Heart right ventricle (tissue), 16 donors: ENCODE measurements at regions not wholly inside any gene's neighbourhood (a gene's known extent, or its start where the extent isn't known, plus 50 kb on each side); places are given as distances from the start of the nearest gene placed in this dataset.

Experiments
- ATAC-seq, 8 donors: fragments of 200-7000 bp; cut with Tn5 transposase; one replicate each; pipeline ENCODE4 v1.9.1; 2020; ENCODE audit warnings: mild to moderate bottlenecking in 8 of 8, moderate library complexity in 8 of 8, moderate number of reproducible peaks in 1 of 8
- DNase-seq, 2 donors: peaks; one replicate each; pipeline ENCODE4 v3.0.0-alpha.2; 2020
- H3K27ac ChIP-seq, 10 donors: fragments of 200-600 bp; sonication (generic) in 2 of 10; one replicate each; pipeline versions ENCODE4 v1.5.0 to v1.8.0; 2020 to 2022; ENCODE audit warnings: mild to moderate bottlenecking in 3 of 10
- H3K27me3 ChIP-seq, 7 donors: fragments of 200-600 bp; one replicate each; pipeline ENCODE4 v1.8.0; 2021 to 2022; ENCODE audit warnings: mild to moderate bottlenecking in 2 of 7
- H3K36me3 ChIP-seq, 9 donors: fragments of 200-600 bp; sonication (generic) in 1 of 9; one replicate each; pipeline versions ENCODE4 v1.5.0 to v1.8.0; 2020 to 2022; ENCODE audit warnings: mild to moderate bottlenecking in 2 of 9
- H3K4me1 ChIP-seq, 9 donors: fragments of 200-600 bp; sonication (generic) in 1 of 9; one replicate each; pipeline versions ENCODE4 v1.5.0 to v1.8.0; 2020 to 2022; ENCODE audit warnings: mild to moderate bottlenecking in 4 of 9
- H3K4me3 ChIP-seq, 10 donors: fragments of 200-600 bp; sonication (generic) in 2 of 10; one replicate each; pipeline versions ENCODE4 v1.5.0 to v1.8.0; 2020 to 2022; ENCODE audit warnings: mild to moderate bottlenecking in 7 of 10, moderate library complexity in 2 of 10
- H3K9me3 ChIP-seq, 11 donors: fragments of 200-600 bp in 10 of 11; sonication (generic) in 2 of 11; one replicate each; pipeline versions ENCODE4 v1.5.0 to v1.8.0; 2013 to 2022; ENCODE audit warnings: mild to moderate bottlenecking in 2 of 11, control low read depth in 1 of 11, moderate library complexity in 1 of 11
- WGBS, 2 donors: extraction: QIAGEN DNeasy Blood & Tissue Kit; methylation state at CpG; one replicate each; pipeline ENCODE4 v1.1.7; 2013; ENCODE audit warnings: inconsistent platforms in 1 of 2; 5-methylcytosine and 5-hydroxymethylcytosine counted together
- intact Hi-C, 10 donors: fragments of 100-400 bp; cut with DNase I; formaldehyde crosslinking; loops; one replicate each; pipeline versions ENCODE4 v1.11.1 to v1.14.2; 2022
- TF ChIP-seq, protein P1 (sequence below), 9 donors: fragments of 200-600 bp; sonication (generic) in 2 of 9; IDR thresholded peaks; one replicate each; pipeline versions ENCODE4 v1.5.0 to v1.8.0; 2021 to 2022; ENCODE audit warnings: antibody characterized with exemption in 9 of 9, mild to moderate bottlenecking in 5 of 9, moderate library complexity in 1 of 9
- donor health status: Arrhythmogenic right ventricular cardiomyopathy.
- donor health status: ischemic (EF 13 %, LVEDD 7.1; RV severe dilation, severe dysfunction).
- donor health status: healthy with polysubstance abuse.
- donor health status: DM: no; HTN: yes; CAD: no.
- donor health status: DM: no; HTN: no; CAD: no.
- donor health status: ischemic (EF 25% LVEDD 6.9; RV normal size, moderate dysfunction).
- donor health status: ischemic (EF 25% LVEDD 5.7; RV mildly dilated, moderate dysfunction).
- donor health status: healthy.
- donor health status: DM: yes; HTN: yes; CAD: no.
- donor health status: Ischemic cardiomyopathy.
- donor health status: ischemic (EF 35%, LVEDD 5.7; RV mildly dilated, moderate dysfunction).
- donor health status: nonischemic (EF 11% LVEDD 7.7; RV severe dilation, severe dysfunction).
- donor health status: DM: yes; HTN: yes; CAD: no.
- donor health status: PGD.
- donor health status: ischemic (EF 29% LVEDD 5.4; RV normal size, mild dysfunction).
- donor health status: nonischemic (EF 23%, LVEDD 6.1; RV moderate dilation, normal function).

DNA sequence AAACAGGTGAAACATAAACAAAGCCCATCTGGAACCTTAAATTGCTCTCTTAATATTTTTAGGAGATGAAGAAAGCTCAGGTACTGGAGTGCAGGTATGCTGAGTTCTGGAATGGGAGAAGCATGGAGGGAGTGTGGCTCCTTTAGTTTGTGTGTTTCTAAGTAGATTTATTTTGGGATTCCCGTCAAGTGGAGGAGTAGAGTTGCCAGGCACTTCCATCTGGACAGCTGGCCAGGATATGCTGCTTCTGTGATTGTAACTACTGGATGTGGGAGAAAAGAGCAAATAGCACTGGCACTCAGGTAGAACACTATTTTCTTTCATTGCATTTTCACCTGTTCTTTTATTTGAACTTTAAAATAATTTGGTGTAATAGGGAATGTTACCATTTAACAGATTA is 182.3 kb upstream of the MAST4 start:
- TF ChIP-seq, protein P1, sequence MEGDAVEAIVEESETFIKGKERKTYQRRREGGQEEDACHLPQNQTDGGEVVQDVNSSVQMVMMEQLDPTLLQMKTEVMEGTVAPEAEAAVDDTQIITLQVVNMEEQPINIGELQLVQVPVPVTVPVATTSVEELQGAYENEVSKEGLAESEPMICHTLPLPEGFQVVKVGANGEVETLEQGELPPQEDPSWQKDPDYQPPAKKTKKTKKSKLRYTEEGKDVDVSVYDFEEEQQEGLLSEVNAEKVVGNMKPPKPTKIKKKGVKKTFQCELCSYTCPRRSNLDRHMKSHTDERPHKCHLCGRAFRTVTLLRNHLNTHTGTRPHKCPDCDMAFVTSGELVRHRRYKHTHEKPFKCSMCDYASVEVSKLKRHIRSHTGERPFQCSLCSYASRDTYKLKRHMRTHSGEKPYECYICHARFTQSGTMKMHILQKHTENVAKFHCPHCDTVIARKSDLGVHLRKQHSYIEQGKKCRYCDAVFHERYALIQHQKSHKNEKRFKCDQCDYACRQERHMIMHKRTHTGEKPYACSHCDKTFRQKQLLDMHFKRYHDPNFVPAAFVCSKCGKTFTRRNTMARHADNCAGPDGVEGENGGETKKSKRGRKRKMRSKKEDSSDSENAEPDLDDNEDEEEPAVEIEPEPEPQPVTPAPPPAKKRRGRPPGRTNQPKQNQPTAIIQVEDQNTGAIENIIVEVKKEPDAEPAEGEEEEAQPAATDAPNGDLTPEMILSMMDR (IDR thresholded peaks at IDR 0.05), result no peak
- Histone ChIP-seq H3K36me3 (no peaks in the 10 kb centered on the region), H3K4me1 (peaks cover 2 to 51% (median 32%) of the 10 kb centered on the region in 9 donors), H3K27me3 (no peaks in the 10 kb centered on the region), H3K9me3 (peaks cover 0 to 10% (median 0%) of the 10 kb centered on the region in 11 donors), H3K4me3 (no peak overlapping the region), H3K27ac (peak overlapping the region in 4 of 10 donors; percentile 7 to 68 (median 26))
- intact Hi-C loops, result no loop called here
- DNase-seq, result no peak
- 46 to 47% methylated on average over 1 of the region's 1 CpG for WGBS, 2 donors
- peak in 2 of 8 donors; percentile 57 to 58 for ATAC-seq

DNA sequence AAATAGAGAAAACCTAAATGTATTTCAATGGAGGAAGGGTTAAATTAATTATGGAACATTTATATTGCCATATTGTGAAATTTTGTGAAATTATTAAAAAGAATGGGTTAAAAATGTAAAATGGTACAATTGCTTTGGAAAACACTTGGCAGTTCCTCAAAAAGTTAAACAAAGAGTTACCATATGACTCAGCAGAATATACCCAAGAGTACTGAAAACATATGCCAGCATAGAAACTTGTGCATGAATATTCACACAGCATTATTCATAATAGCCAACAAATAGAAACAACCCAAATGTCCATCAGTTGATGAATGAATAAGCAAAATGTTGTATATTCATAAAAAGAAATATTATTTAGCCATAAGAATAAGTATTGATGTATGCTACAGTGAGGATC is 181.0 kb upstream of the MAST4 start:
- H3K36me3 ChIP-seq, result no peaks in the 10 kb centered on the region
- peak overlapping the region in 4 of 10 donors; percentile 6 to 68 (median 25) for H3K27ac ChIP-seq
- DNase-seq (no peak), ATAC-seq (no peak)
- H3K4me3 ChIP-seq, result no peak overlapping the region
- H3K4me1 ChIP-seq, result peaks cover 2 to 47% (median 30%) of the 10 kb centered on the region in 9 donors
- H3K27me3 ChIP-seq, result no peaks in the 10 kb centered on the region
- intact Hi-C loops, result no loop called here
- TF ChIP-seq, protein P1 (IDR thresholded peaks at IDR 0.05), result no peak
- H3K9me3 ChIP-seq, result peaks cover 0 to 10% (median 0%) of the 10 kb centered on the region in 11 donors

DNA sequence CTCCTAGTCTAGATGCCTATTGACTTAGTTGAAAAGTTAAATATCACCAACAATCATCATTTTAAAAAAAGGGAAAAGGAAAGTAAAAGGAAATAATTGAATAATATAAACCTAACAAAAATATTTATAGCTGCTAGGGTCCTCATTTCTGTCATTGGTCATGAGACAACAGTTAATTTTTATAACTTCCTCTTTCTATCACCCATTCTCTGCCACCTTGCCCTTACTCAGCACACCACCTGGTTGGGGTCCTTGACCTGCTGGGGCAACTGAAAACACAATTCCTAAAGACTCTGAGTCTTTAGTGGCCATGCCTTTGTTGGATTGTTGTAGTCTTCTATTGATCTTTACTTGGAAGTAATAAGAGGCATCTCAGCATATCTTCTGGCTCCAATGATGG is 179.5 kb upstream of the MAST4 start:
- peaks cover 0 to 3% (median 0%) of the 10 kb centered on the region in 9 donors for H3K36me3 ChIP-seq
- H3K4me1 ChIP-seq, result peaks cover 2 to 47% (median 28%) of the 10 kb centered on the region in 9 donors
- no peak for ATAC-seq
- no peak for DNase-seq
- no peak overlapping the region for H3K4me3 ChIP-seq
- H3K27ac ChIP-seq, result peak overlapping the region in 2 of 10 donors; percentile 12 to 68
- intact Hi-C loops, result no loop called here
- H3K9me3 ChIP-seq, result peaks cover 0 to 2% (median 0%) of the 10 kb centered on the region in 11 donors
- H3K27me3 ChIP-seq, result no peaks in the 10 kb centered on the region
- TF ChIP-seq, protein P1 (IDR thresholded peaks at IDR 0.05), result no peak

DNA sequence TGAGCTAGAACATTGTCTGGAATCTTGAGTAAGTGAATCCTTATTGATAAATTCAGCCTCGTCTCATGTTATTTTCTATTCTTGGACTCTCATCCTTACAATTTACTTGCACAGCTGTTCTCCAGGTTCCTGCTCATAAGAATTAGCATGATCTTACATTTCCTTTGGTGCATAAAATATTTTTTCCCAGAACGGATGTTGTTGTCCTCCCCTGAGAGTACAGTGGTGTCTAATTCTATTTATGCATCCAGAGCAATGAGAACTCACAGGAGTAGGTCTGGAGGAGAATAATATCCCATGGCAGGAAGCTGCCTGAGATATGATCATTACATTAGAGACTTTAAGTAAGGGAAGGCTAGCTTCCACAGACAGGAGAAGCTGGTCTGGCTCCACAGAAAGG is 178.4 kb upstream of the MAST4 start:
- peak; percentile 20 to 70 (median 52) for ATAC-seq
- TF ChIP-seq, protein P1 (IDR thresholded peaks at IDR 0.05), result no peak
- H3K27ac ChIP-seq, result peak overlapping the region in 4 of 10 donors; percentile 12 to 68 (median 28)
- H3K4me1 ChIP-seq, result peaks cover under 1 to 46% (median 28%) of the 10 kb centered on the region in 9 donors
- no peak overlapping the region for H3K4me3 ChIP-seq
- H3K9me3 ChIP-seq, result peaks cover 0 to 4% (median 0%) of the 10 kb centered on the region in 11 donors
- intact Hi-C loops, result no loop called here
- no peaks in the 10 kb centered on the region for H3K27me3 ChIP-seq
- peaks cover 0 to 7% (median 0%) of the 10 kb centered on the region in 9 donors for H3K36me3 ChIP-seq
- DNase-seq, result no peak
- WGBS, 2 donors, result 21 to 36% methylated on average over 2 of the region's 2 CpGs
